SK-N-SH treated with all-trans-retinoic acid at 6 μM for 48 hours (cell line): ENCODE measurements at regions not wholly inside any gene's neighbourhood (a gene's known extent, or its start where the extent isn't known, plus 50 kb on each side); places are given as distances from the start of the nearest gene placed in this dataset.

Experiments
- ATAC-seq: fragments of 200-7000 bp; cut with Tn5 transposase; 3 replicates; pipeline ENCODE4 v1.9.1; 2020; ENCODE audit warnings: mild to moderate bottlenecking, moderate library complexity
- BACH2 ChIP-seq: fragments of 250-450 bp; sonication (Bioruptor Pico); IDR thresholded peaks from 2 replicates; pipeline ENCODE4 v1.9.0; 2021; ENCODE audit warnings: mild to moderate bottlenecking, borderline replicate concordance
- CREB5 ChIP-seq: fragments of 250-450 bp; sonication (Bioruptor Pico); IDR thresholded peaks from 2 replicates; pipeline ENCODE4 v1.5.1; 2020; ENCODE audit warnings: low read depth, mild to moderate bottlenecking, moderate library complexity
- CSDC2 ChIP-seq: fragments of 250-450 bp; sonication (Bioruptor Pico); IDR thresholded peaks from 2 replicates; pipeline ENCODE4 v1.5.0; 2020; ENCODE audit warnings: mild to moderate bottlenecking, moderate library complexity
- ESRRG ChIP-seq: fragments of 250-450 bp; sonication (Bioruptor Pico); IDR thresholded peaks from 2 replicates; pipeline ENCODE4 v1.6.1; 2021; ENCODE audit warnings: mild to moderate bottlenecking
- GLIS3 ChIP-seq: fragments of 250-450 bp; sonication (Bioruptor Pico); IDR thresholded peaks from 2 replicates; pipeline ENCODE4 v1.5.0; 2020; ENCODE audit warnings: mild to moderate bottlenecking, moderate library complexity
- ISL1 ChIP-seq: fragments of 250-450 bp; sonication (Bioruptor Pico); IDR thresholded peaks from 2 replicates; pipeline ENCODE4 v2.1.2; 2022; ENCODE audit warnings: mild to moderate bottlenecking, moderate library complexity
- OSR1 ChIP-seq: fragments of 250-450 bp; sonication (Bioruptor Pico); IDR thresholded peaks from 2 replicates; pipeline ENCODE4 v1.8.0; 2022; ENCODE audit warnings: moderate library complexity, mild to moderate bottlenecking, inconsistent platforms
- PPARA ChIP-seq: fragments of 250-450 bp; sonication (Bioruptor Pico); IDR thresholded peaks from 2 replicates; pipeline ENCODE4 v1.5.0; 2020; ENCODE audit warnings: mild to moderate bottlenecking, borderline replicate concordance
- RARB ChIP-seq: fragments of 250-450 bp; sonication (Bioruptor Pico); IDR thresholded peaks from 2 replicates; pipeline ENCODE4 v1.8.0; 2021; ENCODE audit warnings: mild to moderate bottlenecking, moderate library complexity
- SNAI2 ChIP-seq: fragments of 250-450 bp; sonication (Bioruptor Pico); IDR thresholded peaks from 2 replicates; pipeline ENCODE4 v1.5.0; 2020; ENCODE audit warnings: mild to moderate bottlenecking, moderate library complexity
- TCF4 ChIP-seq: fragments of 250-450 bp; sonication (Bioruptor Pico); IDR thresholded peaks from 2 replicates; pipeline ENCODE4 v1.8.0; 2021; ENCODE audit warnings: mild to moderate bottlenecking, moderate library complexity, borderline replicate concordance
- TOX ChIP-seq: fragments of 250-450 bp; sonication (Bioruptor Pico); IDR thresholded peaks from 2 replicates; pipeline ENCODE4 v1.8.0; 2021; ENCODE audit warnings: mild to moderate bottlenecking, moderate library complexity, borderline replicate concordance
- TSHZ2 ChIP-seq: fragments of 250-450 bp; sonication (Bioruptor Pico); IDR thresholded peaks from 2 replicates; pipeline ENCODE4 v1.5.0; 2020; ENCODE audit warnings: mild to moderate bottlenecking, moderate library complexity
- ZC3H10 ChIP-seq: fragments of 250-450 bp; sonication (Bioruptor Pico); IDR thresholded peaks from 2 replicates; pipeline ENCODE4 v1.5.1; 2021; ENCODE audit warnings: mild to moderate bottlenecking, moderate library complexity
- ZFP30 ChIP-seq: fragments of 450-650 bp; formaldehyde crosslinking; IDR thresholded peaks from 2 replicates; pipeline ENCODE4 v1.5.0; 2022; ENCODE audit warnings: mild to moderate bottlenecking, moderate library complexity
- ZNF70 ChIP-seq: fragments of 450-650 bp; formaldehyde crosslinking; IDR thresholded peaks from 2 replicates; pipeline ENCODE4 v1.5.0; 2020; ENCODE audit warnings: mild to moderate bottlenecking, moderate library complexity
- ZNF8 ChIP-seq: fragments of 450-650 bp; formaldehyde crosslinking; IDR thresholded peaks from 2 replicates; pipeline ENCODE4 v1.5.0; 2020; ENCODE audit warnings: mild to moderate bottlenecking, moderate library complexity
- TF ChIP-seq, protein P1 (sequence below): fragments of 250-450 bp; sonication (Bioruptor Pico); IDR thresholded peaks from 2 replicates; pipeline ENCODE4 v1.8.0; 2020; ENCODE audit warnings: mild to moderate bottlenecking, moderate library complexity, borderline replicate concordance
- TF ChIP-seq, protein P2 (sequence below): fragments of 250-450 bp; sonication (Bioruptor Pico); IDR thresholded peaks from 2 replicates; pipeline ENCODE4 v1.5.1; 2021; ENCODE audit warnings: mild to moderate bottlenecking, moderate library complexity
- TF ChIP-seq, protein P3 (sequence below): fragments of 250-450 bp; sonication (Bioruptor Pico); IDR thresholded peaks from 2 replicates; pipeline ENCODE4 v1.8.0; 2021; ENCODE audit warnings: low read depth, mild to moderate bottlenecking, moderate library complexity, borderline replicate concordance

- ATAC-seq: no peak
- no peak for TF ChIP-seq ZC3H10 (CRISPR knock-in tag)
- no peak for TF ChIP-seq TOX (CRISPR knock-in tag)
- TF ChIP-seq ESRRG: no peak
- no peak for TF ChIP-seq TCF4 (CRISPR knock-in tag)
Measured at GRCh38 chr5:82748688-82749460, 328.3 kb downstream of the TMEM167A start.

DNA sequence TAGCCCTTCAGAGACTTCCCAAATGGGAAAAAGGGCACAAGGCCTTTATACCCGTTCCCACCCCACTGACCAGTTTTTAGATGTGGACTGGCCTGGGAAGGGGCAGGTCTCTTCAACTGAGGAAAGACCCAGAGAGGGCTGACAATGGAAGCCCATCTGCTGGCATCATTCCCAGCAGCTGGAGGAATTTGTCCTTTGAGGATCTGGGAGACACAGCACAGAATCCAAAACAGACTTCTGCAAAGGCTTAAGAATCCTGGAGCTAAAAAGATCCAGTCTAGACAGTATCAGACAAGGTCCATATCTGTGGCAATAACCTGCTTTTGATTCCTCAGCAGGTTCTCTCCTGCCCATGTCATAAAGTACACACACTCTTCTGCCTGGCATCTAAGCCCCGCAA, 329.2 kb downstream of the TMEM167A start:
- ATAC-seq: no peak
- no peak for TF ChIP-seq PPARA
- TF ChIP-seq, protein P1, sequence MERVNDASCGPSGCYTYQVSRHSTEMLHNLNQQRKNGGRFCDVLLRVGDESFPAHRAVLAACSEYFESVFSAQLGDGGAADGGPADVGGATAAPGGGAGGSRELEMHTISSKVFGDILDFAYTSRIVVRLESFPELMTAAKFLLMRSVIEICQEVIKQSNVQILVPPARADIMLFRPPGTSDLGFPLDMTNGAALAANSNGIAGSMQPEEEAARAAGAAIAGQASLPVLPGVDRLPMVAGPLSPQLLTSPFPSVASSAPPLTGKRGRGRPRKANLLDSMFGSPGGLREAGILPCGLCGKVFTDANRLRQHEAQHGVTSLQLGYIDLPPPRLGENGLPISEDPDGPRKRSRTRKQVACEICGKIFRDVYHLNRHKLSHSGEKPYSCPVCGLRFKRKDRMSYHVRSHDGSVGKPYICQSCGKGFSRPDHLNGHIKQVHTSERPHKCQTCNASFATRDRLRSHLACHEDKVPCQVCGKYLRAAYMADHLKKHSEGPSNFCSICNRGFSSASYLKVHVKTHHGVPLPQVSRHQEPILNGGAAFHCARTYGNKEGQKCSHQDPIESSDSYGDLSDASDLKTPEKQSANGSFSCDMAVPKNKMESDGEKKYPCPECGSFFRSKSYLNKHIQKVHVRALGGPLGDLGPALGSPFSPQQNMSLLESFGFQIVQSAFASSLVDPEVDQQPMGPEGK: no peak
- no peak for TF ChIP-seq OSR1 (CRISPR knock-in tag)
- no peak for TF ChIP-seq CREB5
- no peak for TF ChIP-seq SNAI2
- TF ChIP-seq ZNF70: no peak
- no peak for TF ChIP-seq ISL1 (CRISPR knock-in tag)
- TF ChIP-seq, protein P2, sequence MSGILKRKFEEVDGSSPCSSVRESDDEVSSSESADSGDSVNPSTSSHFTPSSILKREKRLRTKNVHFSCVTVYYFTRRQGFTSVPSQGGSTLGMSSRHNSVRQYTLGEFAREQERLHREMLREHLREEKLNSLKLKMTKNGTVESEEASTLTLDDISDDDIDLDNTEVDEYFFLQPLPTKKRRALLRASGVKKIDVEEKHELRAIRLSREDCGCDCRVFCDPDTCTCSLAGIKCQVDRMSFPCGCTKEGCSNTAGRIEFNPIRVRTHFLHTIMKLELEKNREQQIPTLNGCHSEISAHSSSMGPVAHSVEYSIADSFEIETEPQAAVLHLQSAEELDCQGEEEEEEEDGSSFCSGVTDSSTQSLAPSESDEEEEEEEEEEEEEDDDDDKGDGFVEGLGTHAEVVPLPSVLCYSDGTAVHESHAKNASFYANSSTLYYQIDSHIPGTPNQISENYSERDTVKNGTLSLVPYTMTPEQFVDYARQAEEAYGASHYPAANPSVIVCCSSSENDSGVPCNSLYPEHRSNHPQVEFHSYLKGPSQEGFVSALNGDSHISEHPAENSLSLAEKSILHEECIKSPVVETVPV: no peak
- no peak for TF ChIP-seq ZNF8
- no peak for TF ChIP-seq TOX (CRISPR knock-in tag)
- no peak for TF ChIP-seq ZC3H10 (CRISPR knock-in tag)
- TF ChIP-seq GLIS3: no peak
- no peak for TF ChIP-seq RARB (CRISPR knock-in tag)
- no peak for TF ChIP-seq TSHZ2
- TF ChIP-seq BACH2 (CRISPR knock-in tag): no peak
- TF ChIP-seq, all 23 proteins: peak for 0

DNA sequence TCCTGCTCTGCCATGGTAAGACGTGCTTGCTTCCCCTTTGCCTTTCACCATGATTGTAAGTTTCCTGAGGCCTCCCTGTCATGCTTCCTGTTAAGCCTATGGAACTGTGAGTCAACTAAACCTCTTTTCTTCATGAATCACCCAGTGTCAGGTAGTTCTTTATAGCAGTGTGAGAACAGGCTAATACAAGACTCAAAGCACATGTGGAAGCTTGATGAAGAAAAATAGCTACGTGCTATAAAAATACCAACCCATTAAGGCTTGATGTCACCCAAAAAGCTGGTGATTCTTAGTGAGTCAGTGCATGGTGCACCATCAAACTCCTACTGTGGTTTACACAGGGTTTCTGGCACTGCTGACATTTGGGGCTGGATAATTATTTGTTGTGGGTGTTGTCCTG, 332.2 kb downstream of the TMEM167A start:
- TF ChIP-seq TOX (CRISPR knock-in tag) (no peak), OSR1 (CRISPR knock-in tag) (no peak), ESRRG (no peak), ZFP30 (CRISPR knock-in tag) (no peak), BACH2 (CRISPR knock-in tag) (no peak), CREB5 (no peak), CSDC2 (CRISPR knock-in tag) (no peak)
- TF ChIP-seq, protein P1: no peak
- TF ChIP-seq, protein P3, sequence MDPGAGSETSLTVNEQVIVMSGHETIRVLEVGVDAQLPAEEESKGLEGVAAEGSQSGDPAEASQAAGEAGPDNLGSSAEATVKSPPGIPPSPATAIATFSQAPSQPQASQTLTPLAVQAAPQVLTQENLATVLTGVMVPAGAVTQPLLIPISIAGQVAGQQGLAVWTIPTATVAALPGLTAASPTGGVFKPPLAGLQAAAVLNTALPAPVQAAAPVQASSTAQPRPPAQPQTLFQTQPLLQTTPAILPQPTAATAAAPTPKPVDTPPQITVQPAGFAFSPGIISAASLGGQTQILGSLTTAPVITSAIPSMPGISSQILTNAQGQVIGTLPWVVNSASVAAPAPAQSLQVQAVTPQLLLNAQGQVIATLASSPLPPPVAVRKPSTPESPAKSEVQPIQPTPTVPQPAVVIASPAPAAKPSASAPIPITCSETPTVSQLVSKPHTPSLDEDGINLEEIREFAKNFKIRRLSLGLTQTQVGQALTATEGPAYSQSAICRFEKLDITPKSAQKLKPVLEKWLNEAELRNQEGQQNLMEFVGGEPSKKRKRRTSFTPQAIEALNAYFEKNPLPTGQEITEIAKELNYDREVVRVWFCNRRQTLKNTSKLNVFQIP (CRISPR knock-in tag): no peak
- no peak for ATAC-seq
